Hepatic stellate cell (primary cell): ENCODE measurements at regions not wholly inside any gene's neighbourhood (a gene's known extent, or its start where the extent isn't known, plus 50 kb on each side); places are given as distances from the start of the nearest gene placed in this dataset.
"Not testable (repeated sequence)": the region's sequence is repeated elsewhere in the genome, so short reads cannot be mapped to it uniquely, and the experiment has no call there.

Experiments
- DNase-seq: peaks from one replicate; pipeline ENCODE4 v3.0.0; 2011; ENCODE audit warnings: low spot score

DNA sequence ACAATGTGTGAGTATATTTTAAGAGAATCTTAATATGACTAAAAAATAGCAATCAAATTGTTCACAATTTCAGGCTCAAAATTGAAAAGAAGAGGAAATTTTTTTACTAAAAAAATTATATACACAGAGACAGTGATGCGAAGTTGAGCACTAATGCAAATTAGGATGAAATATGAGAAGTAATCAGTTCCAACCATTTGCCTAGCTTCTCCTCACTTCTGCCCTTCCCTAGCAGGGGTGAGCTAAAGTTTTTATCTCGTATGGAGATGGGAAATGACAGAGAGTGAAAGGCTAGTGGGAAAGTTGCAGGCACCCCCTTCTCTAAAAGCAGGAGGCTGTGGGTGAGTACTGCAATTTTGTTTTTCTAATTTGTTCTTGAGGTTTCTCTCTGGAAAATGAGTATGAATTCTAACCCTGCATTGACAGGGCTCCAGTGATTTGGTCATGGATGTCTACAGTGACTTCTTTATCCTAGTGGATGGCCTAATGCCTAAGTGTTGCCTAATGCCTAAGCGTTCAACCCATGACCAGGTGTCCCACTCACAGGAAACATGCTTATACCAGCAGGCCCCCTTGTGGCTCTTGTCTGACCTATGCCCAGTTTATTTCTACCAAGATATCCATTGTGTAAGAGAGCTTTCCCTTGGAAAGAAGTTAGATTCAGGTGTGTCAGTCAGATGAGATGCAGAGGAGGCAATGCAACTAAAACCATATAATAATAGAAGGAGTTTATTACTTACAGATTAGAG lies 78.0 kb upstream of the HNMT start:
- no peak for DNase-seq

DNA sequence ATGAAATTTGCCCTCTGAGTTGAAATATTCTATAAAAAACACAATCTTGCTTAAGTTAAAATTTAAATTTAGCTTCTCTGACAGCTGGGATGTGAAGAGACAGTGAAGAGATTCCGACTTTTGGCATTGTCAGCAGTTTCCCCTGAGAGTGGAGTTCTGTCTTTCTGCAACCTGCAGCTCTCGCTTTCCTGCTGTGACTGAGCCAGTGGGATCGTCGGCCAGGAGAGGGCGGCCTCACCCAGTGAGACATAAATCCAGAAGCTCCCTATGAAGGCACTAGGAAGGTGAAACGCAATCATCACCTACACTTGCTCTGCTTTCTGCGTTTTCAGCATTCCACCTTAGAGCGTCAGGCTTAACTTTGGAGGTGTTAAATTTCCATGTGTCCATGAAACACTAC lies 75.4 kb upstream of the HNMT start:
- DNase-seq, result peak; percentile 3

DNA sequence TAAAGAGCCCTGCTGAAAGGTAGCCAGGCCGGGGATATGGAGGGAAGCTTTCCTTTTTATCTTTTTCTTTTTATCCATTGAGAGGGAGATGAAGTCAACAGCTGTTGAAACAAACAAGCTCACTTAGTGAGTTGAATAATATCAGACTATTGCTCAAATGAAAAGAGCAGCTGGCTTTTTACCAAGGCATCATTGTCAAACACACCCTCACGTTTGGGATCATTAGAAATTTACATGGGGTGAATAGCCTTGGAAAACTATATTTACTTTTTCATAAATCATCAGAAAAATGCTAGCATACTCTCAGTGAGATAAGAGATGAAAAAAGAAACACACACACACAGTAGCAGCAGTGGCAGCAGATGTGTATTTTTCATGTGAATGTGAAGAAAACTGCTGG lies 71.5 kb upstream of the HNMT start:
- no peak for DNase-seq

DNA sequence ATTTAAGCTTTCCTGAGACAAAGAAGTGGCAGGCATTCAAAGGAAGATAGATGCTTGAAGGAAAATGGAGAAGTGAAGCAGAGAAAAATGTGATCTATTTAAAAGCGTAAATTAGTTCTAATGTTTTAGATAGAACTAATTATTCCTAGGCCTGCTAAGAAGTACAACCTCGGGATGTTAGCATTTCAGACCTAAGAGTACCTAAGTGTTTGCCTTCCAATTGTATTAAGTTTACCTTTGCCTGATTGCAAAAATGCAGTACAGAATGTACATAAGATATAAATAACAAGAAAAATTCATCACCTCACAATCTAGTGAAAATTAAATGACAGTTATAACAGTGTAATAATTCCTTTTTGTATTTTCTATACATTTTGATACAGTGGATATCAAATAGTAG lies 71.1 kb upstream of the HNMT start:
- no peak for DNase-seq

DNA sequence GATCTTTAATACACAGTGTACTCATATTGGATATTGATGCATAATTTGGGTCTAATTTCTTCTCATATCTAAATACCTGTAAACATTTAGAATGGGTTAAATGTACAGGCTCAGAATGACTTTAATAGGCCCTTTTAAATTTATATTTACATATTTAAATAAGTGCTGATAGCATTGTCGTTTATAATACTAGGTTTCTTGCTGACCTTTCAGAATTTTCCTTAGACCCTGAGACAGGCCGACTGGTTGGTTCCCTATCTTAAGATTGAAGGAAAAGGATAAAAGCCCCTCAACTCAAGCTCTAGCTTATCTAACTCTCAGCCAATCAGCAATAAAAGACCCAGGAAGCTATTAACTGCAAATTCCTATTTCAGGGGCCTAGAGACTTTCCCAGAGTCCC lies 67.8 kb upstream of the HNMT start:
- no peak for DNase-seq

DNA sequence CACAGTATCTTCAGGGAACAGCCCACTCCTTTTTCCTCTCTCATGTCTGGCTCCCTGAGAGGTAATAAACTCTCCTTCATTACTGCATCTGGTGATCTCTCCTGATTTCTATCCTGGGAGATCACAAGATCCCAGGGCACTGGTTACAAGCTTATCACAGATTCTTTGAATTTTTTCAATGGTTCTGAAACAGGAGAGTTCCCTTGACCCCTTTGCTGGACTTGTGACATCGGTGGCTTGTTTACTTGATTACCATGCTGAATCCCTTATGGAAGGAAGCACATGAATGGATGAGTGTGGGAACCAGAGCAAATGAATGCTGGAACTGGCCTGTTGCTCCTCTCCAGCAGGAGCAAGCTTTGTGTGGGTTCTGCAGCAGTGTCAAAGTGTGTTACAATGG lies 67.2 kb upstream of the HNMT start:
- no peak for DNase-seq

DNA sequence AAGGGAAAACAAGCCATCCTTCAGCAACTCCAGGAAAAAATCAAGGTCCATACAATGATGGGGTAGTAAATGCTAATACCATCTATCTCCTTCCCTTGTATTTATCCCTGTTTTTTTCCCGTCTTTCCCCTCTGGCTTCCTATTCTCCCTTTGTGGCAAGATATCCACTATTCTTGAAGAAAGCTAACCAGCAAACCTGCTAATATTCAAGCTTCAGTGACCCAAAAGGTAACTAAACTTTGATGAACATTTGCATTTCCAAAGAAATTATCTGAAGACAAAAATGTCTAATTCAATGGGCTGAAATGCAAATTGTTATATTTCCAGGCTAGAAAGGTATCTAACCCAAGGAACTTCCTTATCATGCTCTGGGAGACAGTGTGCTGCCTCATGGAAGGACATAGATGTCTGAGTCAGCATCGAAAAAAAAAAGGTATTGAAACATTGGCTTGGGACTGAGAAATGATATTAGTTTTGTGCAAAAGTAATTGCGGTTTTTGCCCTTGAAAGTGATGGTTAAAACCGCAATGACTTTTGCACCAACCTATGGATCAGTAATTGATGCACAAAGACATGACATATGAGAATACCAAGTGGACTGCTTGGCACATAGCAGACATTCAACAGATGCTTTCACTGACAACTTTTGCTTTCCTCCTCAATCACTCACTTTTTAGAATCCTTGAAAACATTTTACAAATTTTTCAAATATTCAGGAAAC lies 63.7 kb upstream of the HNMT start:
- no peak for DNase-seq

DNA sequence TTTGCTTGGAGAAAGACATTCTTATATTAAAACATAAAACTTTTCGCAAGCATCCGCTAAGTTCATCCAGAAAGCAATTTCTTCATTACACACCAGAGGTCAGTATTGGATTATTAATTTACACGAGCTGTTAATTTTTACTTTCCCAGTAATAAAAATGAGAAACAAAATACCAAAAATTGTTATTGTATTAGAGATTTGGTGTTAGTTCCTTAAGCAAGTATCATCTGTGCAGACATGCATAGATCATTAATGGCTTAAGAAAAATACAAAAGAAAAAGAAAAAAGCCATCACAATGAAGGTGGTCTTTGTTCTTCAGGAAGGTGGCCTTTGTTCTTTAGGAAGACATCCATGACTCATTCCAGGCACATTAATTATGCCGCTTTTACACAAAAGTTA lies 53.6 kb upstream of the HNMT start:
- no peak for DNase-seq

DNA sequence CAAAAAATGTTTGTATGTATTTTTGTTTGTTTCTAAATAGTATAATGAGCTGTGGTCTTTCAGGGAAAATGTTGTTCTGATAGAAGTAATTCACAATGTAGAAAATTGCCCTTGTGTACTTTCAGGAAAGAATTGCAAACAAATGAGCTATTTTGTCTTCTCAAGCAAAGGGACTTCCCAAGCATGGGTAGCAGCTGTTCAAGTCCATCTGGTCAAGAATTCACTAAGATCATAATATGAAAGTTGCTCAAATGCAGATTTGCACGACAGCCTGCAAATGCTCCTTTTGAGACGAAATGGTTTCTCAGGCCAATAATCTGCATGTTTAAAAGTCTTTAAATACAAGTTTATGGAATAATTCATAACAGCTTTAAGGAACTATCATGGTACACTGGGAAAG lies 51.9 kb upstream of the HNMT start:
- DNase-seq, result no peak

DNA sequence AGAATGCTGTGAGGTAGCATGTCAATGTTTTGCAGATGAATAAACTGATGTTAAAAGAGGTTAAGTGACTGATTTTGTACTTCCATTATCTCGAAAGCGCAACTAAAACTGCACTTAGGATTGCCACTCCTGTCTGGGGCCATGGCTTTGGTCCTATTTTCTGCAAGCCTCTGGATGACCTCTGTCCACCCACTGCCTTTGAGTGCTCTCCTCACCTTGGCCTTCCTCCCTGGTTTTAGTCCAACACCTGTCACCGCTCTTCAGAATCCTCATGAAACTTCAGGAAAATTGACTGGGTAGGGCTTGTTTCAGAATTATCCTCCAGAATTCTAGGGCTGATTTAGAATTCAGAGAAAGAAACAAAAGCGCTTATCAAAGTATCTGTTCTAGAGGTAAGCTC lies 51.1 kb upstream of the HNMT start:
- DNase-seq, result no peak

DNA sequence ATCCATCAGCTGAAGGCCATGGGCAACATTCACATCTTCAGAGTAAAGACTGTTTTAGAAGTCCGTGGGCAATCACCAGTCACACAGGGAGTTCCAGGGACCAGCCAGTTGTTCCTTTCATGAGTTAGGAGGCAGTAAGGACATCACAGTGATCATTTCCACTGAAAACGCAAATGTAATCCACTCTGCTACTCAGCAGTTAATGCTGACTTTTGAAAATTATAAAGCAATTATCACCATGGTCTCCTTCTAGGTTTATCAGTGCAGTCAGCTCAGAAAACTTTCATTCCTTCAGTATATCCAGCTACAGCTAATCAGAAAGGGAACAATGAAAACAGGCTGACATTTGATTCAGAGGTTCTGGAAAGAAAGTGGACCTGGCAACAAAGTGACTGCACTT lies 50.6 kb upstream of the HNMT start:
- DNase-seq, result not testable (repeated sequence)
